PC-9 (cell line): ENCODE measurements at regions not wholly inside any gene's neighbourhood (a gene's known extent, or its start where the extent isn't known, plus 50 kb on each side); places are given as distances from the start of the nearest gene placed in this dataset.

ENCODE experiments used
- BruUV-seq: library from RNA; stranded (reverse); fragments of 400-500 nt; replicated peaks from 2 replicates; lab custom pipeline; 2021; lab: Mats Ljungman, UMichigan
- CTCF ChIA-PET: fragments of 300-600 bp; sonication (Branson Sonifier 250); formaldehyde crosslinking; loops from one replicate; lab custom pipeline; 2022; ENCODE audit warnings: antibody characterized with exemption; lab: Charles Lee
- POLR2A ChIA-PET: fragments of 300-600 bp; sonication (Branson Sonifier 250); formaldehyde crosslinking; loops from one replicate; lab custom pipeline; 2022; ENCODE audit warnings: antibody characterized with exemption; ENCODE audit not compliant: unreplicated experiment; lab: Charles Lee
- DNase-seq, 2 experiments: peaks; one replicate each; pipeline versions ENCODE4 v3.0.0 to v3.0.0-alpha.2; 2015 to 2022; ENCODE audit warnings: mixed read lengths in 1 of 2
- H2AFZ ChIP-seq: fragments of 200-600 bp; sonication (generic); 2 replicates; pipeline ENCODE4 v1.8.1; 2017; ENCODE audit warnings: antibody characterized with exemption
- H3F3A ChIP-seq: fragments of 200-600 bp; sonication (generic); 2 replicates; pipeline ENCODE4 v1.8.1; 2017; ENCODE audit warnings: antibody characterized with exemption, mild to moderate bottlenecking, low read depth; ENCODE audit not compliant: insufficient read depth
- H3K27ac ChIP-seq: fragments of 200-600 bp; sonication (generic); 2 replicates; pipeline ENCODE4 v1.6.1; 2016; ENCODE audit warnings: mixed run types
- H3K27me3 ChIP-seq: fragments of 200-600 bp; sonication (generic); 2 replicates; pipeline ENCODE4 v1.6.1; 2016; ENCODE audit warnings: low read depth, mixed run types; ENCODE audit not compliant: insufficient read depth
- H3K36me3 ChIP-seq: fragments of 200-600 bp; sonication (generic); 2 replicates; pipeline ENCODE4 v1.6.1; 2016; ENCODE audit warnings: low read depth, mixed run types
- H3K4me1 ChIP-seq: fragments of 200-600 bp; sonication (generic); replicated peaks from 2 replicates; pipeline ENCODE4 v1.6.1; 2016; ENCODE audit warnings: mixed run types; ENCODE audit not compliant: insufficient read depth
- H3K4me2 ChIP-seq: fragments of 200-600 bp; sonication (generic); 2 replicates; pipeline ENCODE4 v1.6.1; 2017; ENCODE audit warnings: mixed run types
- H3K4me3 ChIP-seq: fragments of 200-600 bp; sonication (generic); 2 replicates; pipeline ENCODE4 v1.6.1; 2016; ENCODE audit warnings: mixed run types
- H3K79me2 ChIP-seq: fragments of 200-600 bp; sonication (generic); 2 replicates; pipeline ENCODE4 v1.6.1; 2017; ENCODE audit warnings: low read depth, mixed run types
- H3K9me2 ChIP-seq: fragments of 200-600 bp; sonication (generic); 2 replicates; pipeline ENCODE4 v1.8.1; 2017; ENCODE audit warnings: mild to moderate bottlenecking; ENCODE audit not compliant: insufficient read depth
- H3K9me3 ChIP-seq: fragments of 200-600 bp; sonication (generic); 2 replicates; pipeline ENCODE4 v1.8.1; 2016; ENCODE audit warnings: low read depth; ENCODE audit not compliant: insufficient read depth
- H4K20me1 ChIP-seq: fragments of 200-600 bp; sonication (generic); 2 replicates; pipeline ENCODE4 v1.8.1; 2017; ENCODE audit not compliant: insufficient read depth
- EZH2 ChIP-seq: fragments of 200-600 bp; sonication (generic); IDR thresholded peaks from 2 replicates; pipeline ENCODE4 v1.8.0; 2017; ENCODE audit warnings: antibody characterized with exemption, low read depth
- intact Hi-C: fragments of 100-400 bp; cut with micrococcal nuclease; formaldehyde crosslinking; loops from one replicate; pipeline ENCODE4 v1.10.0; 2022; ENCODE audit not compliant: unreplicated experiment
- TF ChIP-seq, protein P1 (sequence below): fragments of 200-600 bp; sonication (generic); conservative IDR thresholded peaks from 2 replicates; pipeline ENCODE4 v1.6.1; 2017; ENCODE audit warnings: mixed run types, antibody characterized with exemption, mild to moderate bottlenecking, moderate library complexity

- BruUV-seq = no TSS peak
- H3K4me3 ChIP-seq = no peak overlapping the region
- H3F3A ChIP-seq = no peaks in the 10 kb centered on the region
- no peaks in the 10 kb centered on the region for H3K9me2 ChIP-seq
- no peaks in the 10 kb centered on the region for H3K9me3 ChIP-seq
- TF ChIP-seq, protein P1, sequence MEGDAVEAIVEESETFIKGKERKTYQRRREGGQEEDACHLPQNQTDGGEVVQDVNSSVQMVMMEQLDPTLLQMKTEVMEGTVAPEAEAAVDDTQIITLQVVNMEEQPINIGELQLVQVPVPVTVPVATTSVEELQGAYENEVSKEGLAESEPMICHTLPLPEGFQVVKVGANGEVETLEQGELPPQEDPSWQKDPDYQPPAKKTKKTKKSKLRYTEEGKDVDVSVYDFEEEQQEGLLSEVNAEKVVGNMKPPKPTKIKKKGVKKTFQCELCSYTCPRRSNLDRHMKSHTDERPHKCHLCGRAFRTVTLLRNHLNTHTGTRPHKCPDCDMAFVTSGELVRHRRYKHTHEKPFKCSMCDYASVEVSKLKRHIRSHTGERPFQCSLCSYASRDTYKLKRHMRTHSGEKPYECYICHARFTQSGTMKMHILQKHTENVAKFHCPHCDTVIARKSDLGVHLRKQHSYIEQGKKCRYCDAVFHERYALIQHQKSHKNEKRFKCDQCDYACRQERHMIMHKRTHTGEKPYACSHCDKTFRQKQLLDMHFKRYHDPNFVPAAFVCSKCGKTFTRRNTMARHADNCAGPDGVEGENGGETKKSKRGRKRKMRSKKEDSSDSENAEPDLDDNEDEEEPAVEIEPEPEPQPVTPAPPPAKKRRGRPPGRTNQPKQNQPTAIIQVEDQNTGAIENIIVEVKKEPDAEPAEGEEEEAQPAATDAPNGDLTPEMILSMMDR = no peak
- no peak for TF ChIP-seq EZH2
- no peak for DNase-seq
- H3K27ac ChIP-seq = no peak overlapping the region
- no peaks in the 10 kb centered on the region for H3K79me2 ChIP-seq
- CTCF ChIA-PET = no interaction called here
- intact Hi-C loops = no loop called here
- H3K4me2 ChIP-seq = no peak overlapping the region
- H3K4me1 ChIP-seq = no peaks in the 10 kb centered on the region
- no peaks in the 10 kb centered on the region for H3K36me3 ChIP-seq
- H3K27me3 ChIP-seq = no peaks in the 10 kb centered on the region
- no peak overlapping the region for H2AFZ ChIP-seq
- H4K20me1 ChIP-seq = no peaks in the 10 kb centered on the region
- POLR2A ChIA-PET = no interaction called here
These were observed 292.5 kb downstream of the TTLL7 start for GRCh38 chr1:83706354-83706938.

GRCh38 chr1:83705091-83705490 lies 293.8 kb downstream of the TTLL7 start:
- H3K9me3 ChIP-seq = no peaks in the 10 kb centered on the region
- no peak overlapping the region for H2AFZ ChIP-seq
- BruUV-seq = no TSS peak
- H3K4me1 ChIP-seq = no peaks in the 10 kb centered on the region
- no peaks in the 10 kb centered on the region for H4K20me1 ChIP-seq
- no peaks in the 10 kb centered on the region for H3K36me3 ChIP-seq
- intact Hi-C loops = no loop called here
- H3K4me2 ChIP-seq = no peak overlapping the region
- TF ChIP-seq, protein P1 = no peak
- TF ChIP-seq EZH2 = no peak
- no peaks in the 10 kb centered on the region for H3F3A ChIP-seq
- H3K79me2 ChIP-seq = no peaks in the 10 kb centered on the region
- CTCF ChIA-PET = no interaction called here
- H3K4me3 ChIP-seq = no peak overlapping the region
- no peak overlapping the region for H3K27ac ChIP-seq
- no peaks in the 10 kb centered on the region for H3K27me3 ChIP-seq
- no peak for DNase-seq
- no peaks in the 10 kb centered on the region for H3K9me2 ChIP-seq
- POLR2A ChIA-PET = no interaction called here

DNA sequence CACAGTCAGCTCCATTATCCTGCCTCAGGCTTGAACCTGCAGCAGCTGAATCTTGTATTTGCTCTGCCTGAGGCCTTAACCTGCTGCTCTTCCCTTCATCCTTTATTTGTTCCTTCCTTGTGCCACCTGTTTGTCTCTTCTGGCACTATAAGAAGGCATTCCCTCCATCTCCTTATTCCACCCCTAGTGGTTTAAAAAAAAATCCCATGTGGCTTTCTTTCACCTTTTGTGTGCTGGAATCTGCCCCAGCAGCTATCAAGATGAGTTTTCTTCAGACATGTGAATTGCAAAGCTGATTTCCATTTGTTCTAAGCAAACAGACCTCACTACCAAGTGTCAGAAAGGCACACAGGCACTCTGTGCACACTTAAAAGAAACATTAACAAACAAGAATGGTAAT lies 294.6 kb downstream of the TTLL7 start:
- ChIA-PET POLR2A (no interaction called here), CTCF (no interaction called here)
- Histone ChIP-seq H3K4me2 (no peak overlapping the region), H3K9me2 (no peaks in the 10 kb centered on the region), H4K20me1 (no peaks in the 10 kb centered on the region), H2AFZ (no peak overlapping the region), H3F3A (no peaks in the 10 kb centered on the region), H3K79me2 (no peaks in the 10 kb centered on the region), H3K36me3 (no peaks in the 10 kb centered on the region), H3K27ac (no peak overlapping the region), H3K27me3 (no peaks in the 10 kb centered on the region), H3K9me3 (no peaks in the 10 kb centered on the region), H3K4me3 (no peak overlapping the region), H3K4me1 (no peaks in the 10 kb centered on the region)
- intact Hi-C loops = no loop called here
- DNase-seq = no peak
- TF ChIP-seq, protein P1 = no peak
- no peak for TF ChIP-seq EZH2
- BruUV-seq = no TSS peak
